HG02610 (cell line): ENCODE measurements at regions not wholly inside any gene's neighbourhood (a gene's known extent, or its start where the extent isn't known, plus 50 kb on each side); places are given as distances from the start of the nearest gene placed in this dataset.

Experiments used
- ATAC-seq: cut with Tn5 transposase; IDR thresholded peaks from one replicate; pipeline ENCODE4 v1.9.1; 2021; ENCODE audit warnings: mild to moderate bottlenecking, moderate library complexity; ENCODE audit not compliant: unreplicated experiment

DNA sequence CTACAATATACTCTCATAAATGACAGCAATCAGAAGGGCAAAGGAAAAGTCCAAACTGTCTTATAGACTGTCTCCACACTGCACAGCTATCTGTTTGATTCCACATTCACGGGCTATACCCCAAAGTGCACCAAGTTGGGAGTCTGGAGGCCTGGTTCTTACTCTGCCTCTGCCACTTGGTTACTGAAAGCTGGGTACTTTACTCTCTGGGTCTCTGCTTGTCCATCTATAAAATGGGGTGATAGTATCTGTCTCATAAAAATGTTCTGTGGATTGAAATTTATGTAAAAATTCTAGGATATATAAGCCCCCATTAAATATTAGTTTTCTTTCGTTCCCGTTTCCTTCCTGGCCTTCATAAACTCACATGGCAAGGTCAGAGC lies 86.5 kb downstream of the CD164 start:
- no peak for ATAC-seq

DNA sequence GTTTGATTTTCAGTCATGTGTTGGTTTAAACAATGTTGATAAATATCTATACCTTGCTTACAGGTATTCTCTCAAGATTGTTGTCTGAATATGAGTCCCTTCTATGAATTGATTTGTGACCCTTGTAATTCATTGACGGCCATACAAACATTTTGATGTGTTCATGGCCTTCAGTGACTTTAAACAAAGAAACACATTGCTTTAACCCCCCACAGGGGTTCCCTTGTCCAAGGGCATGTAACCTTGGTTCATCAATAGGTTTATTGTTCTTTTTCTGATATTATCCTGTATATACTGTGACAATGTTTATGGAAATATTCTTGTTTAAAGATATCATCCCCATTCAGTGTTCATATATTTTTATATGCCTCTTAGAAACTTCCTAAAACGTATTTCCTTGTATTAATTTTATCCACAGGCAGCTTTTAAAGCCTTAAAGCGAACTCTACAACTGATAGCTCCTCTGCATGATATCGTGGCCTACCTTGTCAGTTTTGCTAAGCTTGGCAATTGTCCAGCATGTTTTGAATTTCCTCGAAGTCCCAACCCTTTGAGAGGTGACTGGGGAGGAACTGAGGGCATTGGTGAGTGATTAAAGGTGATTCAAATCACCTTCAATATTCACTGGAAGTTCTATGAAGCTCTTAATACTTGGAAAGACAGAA lies 87.0 kb downstream of the CD164 start:
- no peak for ATAC-seq

DNA sequence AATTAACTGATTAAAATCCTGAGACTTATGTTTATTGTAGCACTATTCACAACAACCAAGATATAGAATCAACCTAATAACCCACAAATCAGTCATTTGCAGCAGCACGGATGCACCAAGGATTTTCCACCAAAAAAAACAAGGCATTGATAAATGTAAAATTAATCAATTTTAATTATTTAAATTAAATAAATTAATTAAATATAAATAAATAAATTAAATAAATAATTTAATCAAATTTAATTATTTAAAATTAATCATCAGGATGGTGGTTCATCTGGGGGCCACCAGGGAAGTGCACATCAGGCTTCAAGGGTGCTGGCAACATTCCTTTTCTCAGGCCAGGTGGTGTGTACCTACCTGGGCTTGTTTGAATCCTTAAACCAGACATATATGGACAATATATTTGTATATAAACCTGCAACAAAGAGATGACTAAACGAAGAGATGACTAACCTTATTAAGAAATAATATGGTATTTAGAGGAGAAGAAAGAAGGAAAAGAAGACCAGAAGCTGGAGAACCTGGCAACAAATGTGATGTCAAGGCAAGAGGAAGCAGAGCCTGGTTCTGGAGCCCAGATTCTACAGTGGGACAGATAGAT lies 89.2 kb downstream of the CD164 start:
- ATAC-seq = no peak

DNA sequence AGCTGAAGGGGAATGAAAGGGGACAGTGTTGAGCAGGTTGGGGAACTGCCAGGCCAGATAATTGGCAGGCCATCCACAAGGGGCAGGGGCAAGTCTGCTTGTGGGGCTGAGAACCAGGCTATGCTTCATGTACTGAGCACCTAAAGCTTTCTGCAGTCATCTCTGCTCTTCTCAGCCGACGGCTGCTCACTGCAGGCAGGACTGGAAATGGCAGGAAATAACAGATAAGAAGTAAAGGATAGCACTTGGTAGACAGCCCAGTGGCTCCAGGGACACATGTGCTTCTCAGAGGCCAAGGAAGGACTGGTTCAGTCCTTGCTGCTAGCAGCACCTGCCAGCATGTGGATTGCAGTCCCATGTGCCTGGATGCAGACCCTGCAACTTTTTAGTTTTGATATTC lies 89.8 kb downstream of the CD164 start:
- no peak for ATAC-seq

DNA sequence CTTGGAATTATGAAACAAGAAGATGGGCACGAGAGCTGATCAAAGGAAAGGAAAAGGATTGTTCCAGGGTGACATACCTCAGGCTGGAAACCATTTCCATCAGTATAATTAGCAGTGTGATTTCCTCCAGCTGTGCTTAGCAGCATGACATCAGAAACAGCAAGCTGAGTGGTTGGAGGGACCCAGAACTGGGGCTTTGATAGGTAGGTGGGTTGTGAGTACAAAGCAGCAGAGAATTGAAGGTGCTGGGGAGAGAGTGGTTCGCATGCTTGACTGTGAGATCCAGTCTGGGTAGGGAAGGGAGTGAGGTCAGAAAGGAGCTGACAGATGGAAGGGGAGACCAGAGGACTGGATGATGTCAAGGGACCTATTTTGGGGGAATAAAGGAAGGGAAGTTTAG lies 90.4 kb downstream of the CD164 start:
- no peak for ATAC-seq

DNA sequence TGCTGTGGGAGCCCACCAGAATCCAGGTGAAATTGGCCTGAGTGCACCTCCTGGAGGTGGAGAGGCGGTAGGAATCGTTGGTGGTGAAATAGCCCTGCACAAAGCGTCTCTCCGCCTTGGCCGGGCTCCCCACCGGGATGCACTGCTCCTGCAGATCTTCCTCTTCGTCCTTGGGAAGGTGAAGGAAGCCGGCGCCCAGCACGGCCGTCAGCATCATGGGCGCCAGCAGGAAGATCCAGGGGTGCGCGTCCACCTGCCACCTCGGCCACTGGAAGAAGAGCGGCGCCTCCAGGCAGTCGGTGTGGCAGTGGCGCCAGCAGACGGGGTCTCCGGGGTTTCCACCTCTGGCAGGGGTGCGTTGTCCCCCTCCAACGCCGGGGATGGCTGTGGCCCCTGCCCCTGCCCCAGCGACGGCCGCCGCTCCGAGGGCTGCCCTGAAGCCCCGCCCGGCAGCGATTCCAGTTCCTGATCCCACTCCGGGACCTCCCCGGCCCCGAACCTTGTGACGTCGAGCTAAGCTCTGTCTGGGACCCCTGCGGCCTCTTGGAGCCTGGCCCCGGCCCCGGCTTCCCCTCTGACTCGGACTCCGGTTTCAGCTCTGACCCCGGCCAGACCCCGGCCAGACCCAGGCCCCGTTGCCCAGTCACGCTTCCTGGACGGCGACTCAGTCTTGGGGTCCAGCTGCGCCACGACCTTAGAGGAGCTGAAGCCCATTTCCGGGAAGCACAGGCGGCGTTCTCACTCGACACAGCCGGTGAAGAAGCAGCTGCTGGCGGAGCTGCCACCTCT lies 91.9 kb downstream of the CD164 start:
- ATAC-seq = no peak

DNA sequence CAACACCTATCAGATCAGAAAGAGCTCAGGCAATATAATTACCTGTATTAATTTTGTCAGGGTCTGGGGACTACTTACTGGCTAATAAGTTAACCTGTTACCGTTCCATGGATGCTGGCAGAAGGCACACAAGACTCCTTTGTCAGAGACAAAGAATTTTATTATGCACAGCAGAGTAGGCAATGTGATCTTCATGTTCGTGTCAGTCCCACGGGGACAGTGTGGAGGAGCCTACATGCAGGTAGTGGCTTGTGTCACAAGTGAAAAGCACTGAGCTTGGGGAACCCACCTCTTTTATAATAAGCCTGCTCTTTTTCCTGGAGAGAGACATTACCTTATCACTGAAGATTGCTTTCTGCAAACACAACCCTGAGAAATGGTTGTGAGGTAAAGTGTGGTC lies 96.9 kb downstream of the CD164 start:
- ATAC-seq = no peak

DNA sequence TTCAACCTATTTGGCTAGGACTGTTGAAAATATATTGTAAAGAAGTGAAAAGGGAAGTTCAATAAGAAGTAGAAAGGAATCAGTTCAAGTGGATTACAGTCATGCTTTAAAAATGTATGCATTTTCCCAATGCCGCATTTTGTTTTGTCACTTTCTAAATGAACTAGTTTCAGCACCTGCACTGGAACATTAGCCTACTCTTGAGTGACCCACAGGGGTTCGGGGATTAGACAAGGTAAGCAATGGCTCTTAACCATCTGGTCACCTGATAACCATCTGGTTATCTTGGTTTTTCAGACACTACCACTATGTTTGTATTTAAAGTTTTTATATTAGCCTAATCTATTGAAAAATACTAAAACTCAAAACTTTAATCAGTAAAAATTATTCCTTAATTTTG lies 97.6 kb downstream of the CD164 start:
- ATAC-seq = no peak

DNA sequence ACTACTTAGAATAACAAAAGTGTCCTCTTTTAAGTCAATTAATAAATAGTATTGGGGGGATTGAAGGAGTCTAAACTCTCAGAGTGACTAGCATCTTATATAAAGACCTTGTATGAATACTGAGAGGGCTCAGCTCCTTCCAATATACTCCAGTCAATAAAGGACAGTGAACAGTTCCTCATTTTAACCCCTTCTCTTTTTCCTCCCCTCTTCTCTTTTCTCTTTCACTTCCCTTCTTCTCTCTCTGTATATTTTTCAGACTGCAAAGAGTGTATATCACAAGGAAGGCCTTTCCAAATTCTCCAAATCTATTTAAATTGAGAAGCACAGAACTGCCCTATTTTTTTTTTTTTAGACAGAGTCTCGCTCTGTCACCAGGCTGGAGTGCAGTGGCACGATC lies 99.5 kb downstream of the CD164 start:
- ATAC-seq = no peak

DNA sequence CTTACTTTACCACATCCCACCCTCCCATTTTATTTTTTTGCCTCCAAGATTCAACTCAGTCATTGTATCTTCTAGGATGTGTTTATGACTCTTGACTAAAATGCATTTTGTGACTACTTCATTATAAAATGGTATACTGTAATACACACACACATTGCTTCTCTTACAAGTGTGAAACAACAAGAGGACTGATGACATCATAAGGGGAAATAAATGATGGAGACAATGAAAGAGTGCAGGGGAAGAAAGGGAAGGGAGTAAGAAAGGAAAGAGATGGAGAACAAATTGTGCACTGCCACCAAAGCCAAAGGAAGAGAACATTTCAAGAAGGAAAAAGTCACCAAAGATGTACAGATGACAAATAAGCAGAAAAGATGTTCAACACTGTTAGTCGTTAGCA lies 102.6 kb downstream of the CD164 start:
- ATAC-seq = no peak

DNA sequence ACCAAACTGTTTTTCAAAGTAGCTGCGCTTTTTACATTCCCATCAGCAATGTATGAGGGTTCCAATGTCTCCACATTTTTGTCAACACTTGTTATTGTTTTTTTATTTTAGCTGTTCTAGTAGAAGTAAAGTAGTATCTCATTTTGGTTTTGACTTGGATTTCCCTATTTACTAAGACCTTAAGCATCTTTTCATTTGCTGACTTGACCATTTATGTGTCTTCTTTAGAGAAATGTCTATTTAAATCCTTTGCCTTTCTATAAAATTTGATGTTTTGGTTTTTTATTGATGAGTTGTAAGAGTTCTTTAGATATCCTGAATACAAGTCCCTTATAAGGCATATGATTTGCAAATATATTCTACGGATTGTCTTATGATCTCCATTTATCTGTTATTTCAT lies 110.6 kb downstream of the CD164 start:
- no peak for ATAC-seq

DNA sequence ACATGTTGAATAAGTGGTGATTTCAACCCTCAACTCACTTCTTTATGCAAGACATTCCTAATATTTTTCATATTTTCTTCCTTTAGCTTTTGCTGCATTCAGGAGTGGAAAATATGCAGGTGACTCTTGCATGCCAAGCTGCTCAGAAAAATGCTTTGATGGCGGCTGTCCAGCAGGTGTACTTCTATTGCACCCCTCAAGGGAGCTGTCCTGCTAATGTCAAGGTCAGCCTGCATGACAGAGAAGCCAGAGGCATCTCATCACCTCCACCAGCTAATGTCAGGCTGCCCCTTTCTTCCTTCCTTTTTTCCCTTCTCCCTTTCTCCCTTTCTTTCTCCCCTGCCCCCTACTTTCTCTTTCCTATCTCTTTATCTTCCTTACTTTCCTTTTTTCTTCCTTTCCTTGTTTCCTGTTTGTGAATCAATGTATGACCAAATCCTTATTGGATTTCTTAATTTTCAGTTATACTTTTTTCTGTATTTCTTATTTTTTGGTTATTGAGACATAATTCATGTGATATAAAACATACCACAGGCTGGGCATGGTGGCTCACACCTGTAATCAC lies 112.2 kb downstream of the CD164 start:
- no peak for ATAC-seq

DNA sequence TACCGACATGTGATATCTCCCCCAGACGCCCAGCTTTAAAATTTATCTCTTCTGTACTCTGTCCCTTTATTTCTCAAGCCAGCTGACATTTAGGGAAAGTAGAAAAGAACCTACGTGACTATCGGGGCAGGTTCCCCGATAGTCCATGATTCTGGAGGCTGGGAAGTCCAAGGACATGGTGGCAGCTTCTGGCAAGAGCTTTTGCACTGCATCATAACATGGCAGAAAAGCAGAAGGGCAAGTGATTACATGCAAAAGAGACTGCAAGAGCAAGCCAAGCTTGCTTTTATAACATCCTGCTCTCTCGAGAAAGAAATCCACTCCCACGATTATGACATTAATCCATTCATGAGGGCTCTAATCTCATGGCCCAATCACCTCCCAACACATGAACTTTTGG lies 113.2 kb downstream of the CD164 start:
- ATAC-seq = no peak

DNA sequence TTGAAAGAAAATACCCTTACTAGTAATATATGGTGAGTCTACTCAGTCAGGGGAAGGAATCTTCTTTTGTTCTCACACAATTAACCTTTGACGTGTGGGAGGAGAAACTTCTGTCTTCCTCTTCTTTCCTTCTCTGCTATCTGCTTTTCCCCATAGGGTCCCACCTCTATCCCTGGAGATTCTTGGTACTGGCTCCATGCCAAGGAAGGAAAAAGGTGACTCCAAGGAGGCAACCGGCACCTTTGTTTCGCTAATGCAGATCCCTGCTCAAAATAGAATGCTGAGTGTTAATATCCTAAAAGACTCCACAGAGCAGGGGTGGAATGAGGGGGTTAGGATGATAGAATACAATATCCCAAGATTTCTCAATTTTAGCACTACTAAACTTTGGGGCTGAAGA lies 116.7 kb downstream of the CD164 start:
- ATAC-seq = no peak

DNA sequence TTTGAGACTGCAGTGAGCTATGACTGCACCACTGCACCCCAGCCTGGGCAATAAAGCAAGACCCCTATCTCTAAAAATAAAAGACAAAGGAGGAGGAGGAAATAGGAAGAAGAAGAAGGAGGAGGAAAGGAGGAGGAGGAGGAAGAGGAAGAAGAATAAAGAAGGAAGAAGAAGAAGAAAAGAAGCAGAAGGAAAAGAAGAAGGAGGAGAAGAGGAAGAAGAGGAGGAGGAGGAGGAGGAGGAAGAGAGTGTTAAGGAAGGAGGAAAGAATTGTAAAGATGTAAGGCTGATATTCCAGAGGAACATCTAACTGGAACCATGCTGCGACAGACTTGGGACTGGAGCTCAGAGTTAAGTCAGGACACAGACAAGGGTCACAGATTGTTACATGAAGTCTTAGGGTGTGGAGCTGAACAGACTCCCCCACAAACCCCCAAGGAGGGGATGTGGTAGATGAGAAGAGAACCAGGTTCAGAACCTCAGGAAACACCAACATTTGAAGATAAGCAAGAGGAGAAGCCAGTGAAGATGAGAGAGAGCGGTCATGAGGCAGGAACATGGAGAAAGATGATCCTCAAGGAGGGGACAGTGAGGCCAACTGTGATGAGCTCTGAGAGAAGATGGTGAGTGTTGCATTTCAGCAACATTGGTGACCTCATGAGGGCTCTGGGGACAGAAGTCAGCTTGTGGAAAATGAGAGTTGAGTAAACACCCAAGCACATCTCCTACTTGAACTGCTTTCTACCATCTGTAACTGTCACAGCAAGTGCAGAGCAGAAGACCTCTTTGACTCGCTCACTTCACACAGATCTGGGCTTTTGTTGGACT lies 118.2 kb downstream of the CD164 start:
- no peak for ATAC-seq

DNA sequence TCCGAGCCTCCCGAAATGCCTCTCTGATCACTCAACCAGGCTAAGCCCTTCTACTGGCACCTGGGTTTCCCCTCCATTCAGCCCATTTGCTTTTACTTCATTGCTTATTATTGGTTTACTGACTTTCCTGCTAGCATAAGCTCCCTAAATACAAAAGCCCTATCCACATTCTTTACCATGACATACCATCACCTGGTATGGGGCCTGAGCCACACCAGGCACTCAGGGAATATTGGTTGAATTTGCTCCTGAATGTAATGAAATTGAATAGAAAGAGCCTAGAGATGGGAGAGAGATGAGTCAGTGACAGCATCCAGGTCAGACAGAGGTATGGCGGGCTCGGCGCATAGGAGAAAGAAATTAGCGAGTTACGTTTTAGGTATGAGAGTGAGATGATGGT lies 120.0 kb downstream of the CD164 start:
- no peak for ATAC-seq

DNA sequence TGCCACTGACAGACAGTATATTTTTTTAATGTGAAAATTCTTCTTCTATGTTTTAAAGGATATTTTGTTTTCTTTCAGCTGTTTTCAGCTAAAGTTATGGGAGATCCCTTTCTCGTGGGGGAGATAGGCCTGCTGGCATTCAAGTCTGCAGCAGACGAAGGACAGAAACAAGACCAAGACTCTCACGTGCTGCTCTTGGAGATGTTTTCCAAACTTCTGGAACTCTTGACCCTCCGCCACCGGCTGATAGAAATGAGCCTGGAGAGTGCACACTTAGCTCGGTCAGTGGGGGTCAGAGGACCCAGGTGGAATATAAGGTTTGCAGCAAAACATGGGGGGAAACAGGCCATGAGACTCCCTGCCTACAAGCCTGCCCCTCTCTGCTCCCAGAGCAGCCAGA lies 120.5 kb downstream of the CD164 start:
- ATAC-seq = no peak

DNA sequence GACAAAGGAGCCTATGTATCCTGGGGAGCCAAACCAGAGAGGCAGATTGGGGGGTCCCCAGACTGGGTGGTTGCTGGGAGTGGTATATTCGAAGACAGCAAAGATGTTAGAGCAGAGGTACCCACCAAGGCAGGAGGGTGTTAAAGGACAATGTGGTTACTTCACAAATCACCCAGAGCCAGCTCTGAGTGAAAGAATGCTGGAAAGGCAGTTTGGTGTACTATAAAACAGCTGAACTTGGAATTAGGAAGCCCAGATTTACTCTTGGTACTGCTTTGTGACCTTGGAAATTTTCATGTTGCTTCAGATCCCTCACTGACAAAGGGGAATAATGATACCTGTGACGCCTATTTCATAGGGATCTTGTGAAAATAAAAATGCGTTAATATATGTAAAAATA lies 121.6 kb downstream of the CD164 start:
- ATAC-seq = no peak

DNA sequence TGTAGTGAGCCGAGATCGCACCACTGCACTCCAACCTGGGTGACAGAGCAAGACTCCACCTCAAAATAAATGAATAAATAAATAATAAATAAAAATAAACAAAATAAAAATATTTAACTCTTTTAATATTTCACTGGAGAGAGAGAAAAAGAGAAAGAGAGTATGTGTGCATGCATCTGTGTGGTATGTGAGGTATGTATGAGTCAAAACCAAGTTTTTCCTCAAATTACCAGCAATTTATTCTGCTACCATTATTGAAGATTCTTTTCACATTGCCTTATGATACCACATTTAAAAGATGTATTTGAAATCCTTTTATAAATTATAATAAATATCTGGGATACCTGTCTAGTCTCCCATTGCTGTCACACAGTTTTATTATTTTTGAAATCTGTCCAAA lies 122.1 kb downstream of the CD164 start:
- no peak for ATAC-seq

DNA sequence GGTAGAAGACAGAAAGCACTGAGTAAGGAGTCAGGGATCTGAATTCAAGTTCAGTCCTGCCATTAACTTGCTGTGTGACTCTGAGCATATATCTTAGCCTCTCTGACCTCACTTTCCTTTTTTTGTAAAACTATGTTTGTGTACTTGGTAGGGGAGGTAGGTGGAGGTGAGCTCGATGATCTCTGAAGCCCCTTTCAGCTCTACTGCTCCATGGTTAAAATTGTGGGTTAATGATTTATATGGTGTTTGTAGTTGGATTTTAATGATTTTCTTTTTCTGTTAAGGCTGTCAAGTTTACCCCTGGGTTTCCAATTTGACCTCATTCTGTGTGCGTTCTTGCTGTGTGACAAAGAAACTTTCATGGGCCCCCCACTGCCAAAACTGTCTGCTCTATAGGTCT lies 124.1 kb downstream of the CD164 start:
- no peak for ATAC-seq

DNA sequence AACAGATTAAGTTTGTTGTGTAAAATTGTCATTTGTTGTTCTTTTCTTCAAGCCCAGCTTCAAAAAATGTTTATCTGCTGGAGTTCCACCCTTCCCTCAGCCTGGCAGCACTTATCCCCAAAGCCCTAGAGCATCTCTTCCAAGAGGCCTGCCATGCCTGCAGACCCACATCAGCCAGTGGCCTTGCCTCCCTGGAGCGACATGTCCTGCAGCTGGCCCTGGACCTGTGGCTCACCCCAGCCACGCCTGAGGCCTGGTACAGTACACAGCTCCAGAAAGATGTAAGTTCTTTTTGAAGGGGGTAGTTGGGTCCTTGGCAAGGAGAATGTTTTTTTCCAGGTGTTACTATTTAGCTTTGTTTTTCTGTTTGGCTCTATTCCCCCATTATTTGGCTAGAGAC lies 124.8 kb downstream of the CD164 start:
- ATAC-seq = no peak
